Stimulated activated naive B cell treated with anti-CD40 and anti-IgM and Interleukin-4, amounts not matched to agents 10 μg/mL and 1 μg/mL and 100 μg/mL, for 72 hours (primary cell): ENCODE measurements at regions not wholly inside any gene's neighbourhood (a gene's known extent, or its start where the extent isn't known, plus 50 kb on each side); places are given as distances from the start of the nearest gene placed in this dataset.

Experiments
- ATAC-seq, 2 donors: fragments of 150-1000 bp; cut with Tn5 transposase; replicated peaks; 2 replicates each; pipeline ENCODE4 v1.10.0; 2021; ENCODE audit warnings: moderate library complexity in 1 of 2
- DNase-seq: peaks from one replicate; pipeline ENCODE4 v3.0.0; 2021
- H3K27ac Mint-ChIP-seq: one replicate; pipeline ENCODE4 v1.8.0; 2022; ENCODE audit warnings: mild to moderate bottlenecking, mixed read lengths
- H3K27me3 Mint-ChIP-seq, 2 donors: one replicate each; pipeline ENCODE4 v1.8.0; 2022; ENCODE audit warnings: mixed read lengths in 2 of 2
- H3K36me3 Mint-ChIP-seq, 2 donors: one replicate each; pipeline ENCODE4 v1.8.0; 2022; ENCODE audit warnings: mixed read lengths in 2 of 2, mild to moderate bottlenecking in 1 of 2
- H3K4me1 Mint-ChIP-seq, 2 donors: one replicate each; pipeline ENCODE4 v1.8.0; 2022; ENCODE audit warnings: mixed read lengths in 2 of 2, mild to moderate bottlenecking in 1 of 2
- H3K4me3 Mint-ChIP-seq, 2 donors: one replicate each; pipeline ENCODE4 v1.8.0; 2022; ENCODE audit warnings: mild to moderate bottlenecking in 2 of 2, mixed read lengths in 2 of 2, moderate library complexity in 1 of 2
- H3K9me3 Mint-ChIP-seq, 2 donors: one replicate each; pipeline ENCODE4 v1.8.0; 2022; ENCODE audit warnings: mixed read lengths in 2 of 2, mild to moderate bottlenecking in 1 of 2

GRCh38 chr16:80210787-80211186 is 330.0 kb upstream of the DYNLRB2 start:
- ATAC-seq (no peak), DNase-seq (no peak)
- Mint-ChIP-seq H3K4me1 (no peaks in the 10 kb centered on the region), H3K27me3 (peaks cover 4 to 5% of the 10 kb centered on the region in 2 donors), H3K4me3 (no peak overlapping the region), H3K36me3 (no peaks in the 10 kb centered on the region), H3K27ac (no peak overlapping the region), H3K9me3 (peaks cover 4 to 6% of the 10 kb centered on the region in 2 donors)

DNA sequence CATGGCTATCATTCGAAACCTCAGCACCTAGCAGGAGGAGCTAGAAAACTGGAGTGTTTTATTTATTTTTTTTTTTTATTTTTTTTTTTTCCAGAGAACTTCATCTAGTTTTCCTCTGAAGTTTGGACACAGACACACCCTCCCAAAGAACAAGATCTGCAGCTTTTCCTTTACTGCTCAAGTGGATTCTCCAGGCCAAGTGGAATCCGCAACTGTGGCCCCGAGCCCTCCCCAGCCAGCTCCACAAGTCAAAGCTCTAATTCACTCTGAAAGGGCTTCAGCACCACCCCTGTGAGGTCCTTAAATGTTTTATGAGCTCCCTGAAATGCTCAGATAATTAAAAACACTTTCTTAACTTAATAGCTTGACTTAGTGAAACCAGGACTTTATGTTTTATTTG is 332.1 kb upstream of the DYNLRB2 start:
- DNase-seq, result no peak
- Mint-ChIP-seq H3K27me3 (peaks cover 4 to 5% of the 10 kb centered on the region in 2 donors), H3K4me1 (no peaks in the 10 kb centered on the region), H3K9me3 (peaks cover 0 to 3% of the 10 kb centered on the region in 2 donors), H3K4me3 (no peak overlapping the region), H3K27ac (no peak overlapping the region), H3K36me3 (no peaks in the 10 kb centered on the region)
- no peak for ATAC-seq

DNA sequence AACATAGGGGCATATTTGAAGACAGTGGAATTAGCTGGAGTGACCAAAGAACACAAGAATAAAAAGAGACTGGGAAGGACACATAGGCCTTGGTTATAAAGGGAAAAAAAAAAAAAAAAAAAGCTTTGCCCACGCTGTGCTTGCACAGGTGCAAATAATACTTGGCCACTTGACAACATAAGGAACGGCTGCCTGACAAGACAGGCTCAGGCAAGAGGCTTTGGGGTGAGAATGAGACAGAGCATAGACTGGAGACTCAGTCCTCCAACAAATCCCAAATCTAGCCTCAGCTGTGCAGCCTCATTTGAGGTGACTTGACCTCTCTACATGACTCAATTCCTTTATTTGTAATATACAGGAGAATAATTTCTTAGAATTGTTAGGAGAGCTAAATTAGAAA is 332.8 kb upstream of the DYNLRB2 start:
- Mint-ChIP-seq H3K27ac (no peak overlapping the region), H3K36me3 (no peaks in the 10 kb centered on the region), H3K9me3 (no peaks in the 10 kb centered on the region), H3K27me3 (no peaks in the 10 kb centered on the region), H3K4me3 (no peak overlapping the region), H3K4me1 (no peaks in the 10 kb centered on the region)
- DNase-seq, result no peak
- no peak for ATAC-seq

- no peak overlapping the region for H3K4me3 Mint-ChIP-seq
- peaks cover 2 to 10% of the 10 kb centered on the region in 2 donors for H3K9me3 Mint-ChIP-seq
- peaks cover 0 to 10% of the 10 kb centered on the region in 2 donors for H3K27me3 Mint-ChIP-seq
- no peaks in the 10 kb centered on the region for H3K36me3 Mint-ChIP-seq
- DNase-seq, result no peak
- H3K27ac Mint-ChIP-seq, result no peak overlapping the region
- H3K4me1 Mint-ChIP-seq, result no peaks in the 10 kb centered on the region
- ATAC-seq, result no peak
Observed at GRCh38 chr16:80203821-80204220, 337.0 kb upstream of the DYNLRB2 start.

DNA sequence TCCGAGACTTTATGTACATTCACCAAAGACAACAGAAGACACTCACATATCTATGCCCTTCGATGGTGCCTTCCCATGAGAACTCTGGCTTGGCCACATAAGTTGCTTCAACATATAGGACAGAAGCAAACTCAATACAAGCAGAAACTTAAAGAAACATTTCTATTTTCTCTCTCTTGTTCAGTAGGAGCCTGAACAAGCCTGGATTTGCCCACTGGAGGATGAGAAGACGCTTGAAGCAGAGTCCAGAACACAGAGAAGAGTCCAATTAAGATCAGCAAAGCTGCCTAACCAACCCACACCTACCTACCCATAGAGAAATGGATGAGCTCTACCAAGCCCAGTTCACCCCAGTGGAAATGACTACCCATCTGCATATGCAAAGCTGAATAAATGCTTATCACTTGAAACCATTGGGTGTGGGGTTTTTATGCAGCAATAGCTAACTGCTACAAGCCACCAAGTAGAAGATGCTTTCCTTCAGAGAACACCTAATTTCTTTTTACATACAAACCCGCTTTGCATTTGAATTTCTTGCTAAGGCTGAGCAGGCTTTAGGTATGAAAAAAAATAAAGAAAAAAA is 337.9 kb upstream of the DYNLRB2 start:
- DNase-seq, result no peak
- H3K36me3 Mint-ChIP-seq, result no peaks in the 10 kb centered on the region
- H3K4me3 Mint-ChIP-seq, result no peak overlapping the region
- no peaks in the 10 kb centered on the region for H3K4me1 Mint-ChIP-seq
- H3K27me3 Mint-ChIP-seq, result peaks cover 0 to 10% of the 10 kb centered on the region in 2 donors
- ATAC-seq, result no peak
- H3K9me3 Mint-ChIP-seq, result peaks cover 2 to 10% of the 10 kb centered on the region in 2 donors
- no peak overlapping the region for H3K27ac Mint-ChIP-seq

GRCh38 chr16:80200079-80200478 is 340.7 kb upstream of the DYNLRB2 start:
- DNase-seq, result no peak
- Mint-ChIP-seq H3K4me1 (no peaks in the 10 kb centered on the region), H3K27me3 (peaks cover 0 to 10% of the 10 kb centered on the region in 2 donors), H3K27ac (no peak overlapping the region), H3K36me3 (no peaks in the 10 kb centered on the region), H3K4me3 (no peak overlapping the region), H3K9me3 (peaks cover 2 to 10% of the 10 kb centered on the region in 2 donors)
- no peak for ATAC-seq

- no peak overlapping the region for H3K4me3 Mint-ChIP-seq
- H3K27ac Mint-ChIP-seq, result no peak overlapping the region
- no peaks in the 10 kb centered on the region for H3K4me1 Mint-ChIP-seq
- no peak for ATAC-seq
- H3K27me3 Mint-ChIP-seq, result peaks cover 0 to 10% of the 10 kb centered on the region in 2 donors
- peaks cover 2 to 10% of the 10 kb centered on the region in 2 donors for H3K9me3 Mint-ChIP-seq
- no peak for DNase-seq
- no peaks in the 10 kb centered on the region for H3K36me3 Mint-ChIP-seq
Observed at GRCh38 chr16:80199614-80200013, 341.2 kb upstream of the DYNLRB2 start.

GRCh38 chr16:80198311-80199299 is 342.2 kb upstream of the DYNLRB2 start:
- no peak for ATAC-seq
- no peak overlapping the region for H3K4me3 Mint-ChIP-seq
- H3K27me3 Mint-ChIP-seq, result peaks cover 0 to 10% of the 10 kb centered on the region in 2 donors
- H3K27ac Mint-ChIP-seq, result no peak overlapping the region
- no peaks in the 10 kb centered on the region for H3K4me1 Mint-ChIP-seq
- H3K36me3 Mint-ChIP-seq, result no peaks in the 10 kb centered on the region
- DNase-seq, result no peak
- H3K9me3 Mint-ChIP-seq, result peaks cover 2 to 10% of the 10 kb centered on the region in 2 donors

DNA sequence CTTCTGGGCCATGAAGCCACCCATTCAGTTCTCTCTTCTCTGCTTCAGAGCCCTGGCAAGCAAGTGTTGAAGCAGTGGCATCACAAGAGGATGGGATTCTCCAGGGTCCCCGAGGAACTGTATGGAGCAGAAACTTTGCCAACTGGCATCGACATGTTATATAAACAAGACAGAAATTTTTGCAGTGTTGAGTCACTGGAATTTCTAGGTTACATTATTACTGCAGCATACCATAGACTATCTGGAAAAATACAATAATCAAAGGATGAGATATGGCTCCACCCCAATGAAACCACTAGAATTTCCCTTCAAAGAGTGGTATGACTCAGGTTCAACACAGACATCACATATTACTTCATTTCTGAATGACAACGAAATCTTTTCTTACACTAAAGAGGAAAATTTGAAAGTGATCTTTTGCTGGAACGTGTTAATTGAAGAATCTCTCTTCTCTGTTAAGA is 343.0 kb upstream of the DYNLRB2 start:
- Mint-ChIP-seq H3K4me1 (no peaks in the 10 kb centered on the region), H3K27ac (no peak overlapping the region), H3K4me3 (no peak overlapping the region), H3K9me3 (peaks cover 2 to 10% of the 10 kb centered on the region in 2 donors), H3K36me3 (no peaks in the 10 kb centered on the region), H3K27me3 (peaks cover 0 to 9% of the 10 kb centered on the region in 2 donors)
- peak in 1 of 2 donors; percentile 41 for ATAC-seq
- no peak for DNase-seq

DNA sequence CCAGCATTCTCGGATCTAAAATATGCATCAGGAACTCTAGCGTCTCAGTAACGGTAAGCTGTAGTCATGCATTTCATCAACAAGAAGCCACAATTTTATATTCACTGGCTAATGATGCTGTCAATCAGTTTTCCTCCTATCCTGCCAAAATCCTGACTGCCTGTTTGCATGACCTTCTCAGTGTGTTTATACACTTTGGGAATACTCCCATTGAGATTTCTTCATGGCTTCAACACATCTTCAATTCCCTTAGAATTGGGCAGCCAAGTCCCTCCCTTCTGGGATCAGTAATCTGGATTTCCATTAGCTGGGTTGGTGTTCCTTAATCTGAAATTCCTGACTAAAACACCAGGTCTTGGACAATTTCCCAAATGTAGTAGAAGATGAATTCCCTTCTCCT is 348.9 kb upstream of the DYNLRB2 start:
- DNase-seq, result no peak
- no peak for ATAC-seq
- H3K9me3 Mint-ChIP-seq, result peaks cover 0 to 3% of the 10 kb centered on the region in 2 donors
- H3K27me3 Mint-ChIP-seq, result peaks cover 3 to 6% of the 10 kb centered on the region in 2 donors
- H3K4me1 Mint-ChIP-seq, result no peaks in the 10 kb centered on the region
- no peaks in the 10 kb centered on the region for H3K36me3 Mint-ChIP-seq
- H3K27ac Mint-ChIP-seq, result no peak overlapping the region
- no peak overlapping the region for H3K4me3 Mint-ChIP-seq

- no peak for ATAC-seq
- peaks cover 0 to 4% of the 10 kb centered on the region in 2 donors for H3K9me3 Mint-ChIP-seq
- H3K4me1 Mint-ChIP-seq, result no peaks in the 10 kb centered on the region
- H3K27ac Mint-ChIP-seq, result no peak overlapping the region
- no peak for DNase-seq
- H3K36me3 Mint-ChIP-seq, result no peaks in the 10 kb centered on the region
- peaks cover 3 to 6% of the 10 kb centered on the region in 2 donors for H3K27me3 Mint-ChIP-seq
- no peak overlapping the region for H3K4me3 Mint-ChIP-seq
Observed at GRCh38 chr16:80189476-80190175, 351.2 kb upstream of the DYNLRB2 start.

- H3K4me3 Mint-ChIP-seq, result no peak overlapping the region
- no peaks in the 10 kb centered on the region for H3K4me1 Mint-ChIP-seq
- peaks cover under 1 to 4% of the 10 kb centered on the region in 2 donors for H3K27me3 Mint-ChIP-seq
- H3K36me3 Mint-ChIP-seq, result no peaks in the 10 kb centered on the region
- H3K9me3 Mint-ChIP-seq, result no peaks in the 10 kb centered on the region
- ATAC-seq, result no peak
- no peak overlapping the region for H3K27ac Mint-ChIP-seq
- DNase-seq, result no peak
Observed at GRCh38 chr16:80176114-80176513, 364.7 kb upstream of the DYNLRB2 start.

DNA sequence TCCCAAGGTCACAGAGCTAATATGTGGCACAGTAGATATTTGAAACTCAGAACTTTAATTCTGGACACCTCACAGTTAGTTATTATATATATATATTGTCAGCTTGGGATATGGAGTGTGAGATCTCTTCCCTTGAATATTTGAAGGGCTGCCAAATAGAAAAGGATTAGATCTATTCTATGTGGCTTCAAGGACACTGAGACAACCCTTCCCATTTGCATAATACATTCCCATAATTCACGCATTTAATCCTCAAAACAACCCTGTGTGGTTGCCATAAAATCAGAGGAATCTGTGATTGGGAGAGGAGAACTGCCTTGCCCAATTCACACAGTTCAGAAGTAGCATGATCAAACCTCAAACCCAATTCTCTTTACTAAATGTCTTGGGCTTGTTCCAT is 365.8 kb upstream of the DYNLRB2 start:
- no peaks in the 10 kb centered on the region for H3K4me1 Mint-ChIP-seq
- H3K4me3 Mint-ChIP-seq, result no peak overlapping the region
- H3K9me3 Mint-ChIP-seq, result no peaks in the 10 kb centered on the region
- H3K27ac Mint-ChIP-seq, result no peak overlapping the region
- no peaks in the 10 kb centered on the region for H3K36me3 Mint-ChIP-seq
- ATAC-seq, result no peak
- no peak for DNase-seq
- H3K27me3 Mint-ChIP-seq, result peaks cover 0 to under 1% of the 10 kb centered on the region in 2 donors

- Mint-ChIP-seq H3K27me3 (no peaks in the 10 kb centered on the region), H3K9me3 (no peaks in the 10 kb centered on the region), H3K4me3 (no peak overlapping the region), H3K4me1 (no peaks in the 10 kb centered on the region), H3K36me3 (no peaks in the 10 kb centered on the region), H3K27ac (no peak overlapping the region)
- DNase-seq, result no peak
- no peak for ATAC-seq
Observed at GRCh38 chr16:80174416-80174815, 366.4 kb upstream of the DYNLRB2 start.
